ENCODE measurements at regions not wholly inside any gene's neighbourhood (a gene's known extent, or its start where the extent isn't known, plus 50 kb on each side); places are given as distances from the start of the nearest gene placed in this dataset.

DNA sequence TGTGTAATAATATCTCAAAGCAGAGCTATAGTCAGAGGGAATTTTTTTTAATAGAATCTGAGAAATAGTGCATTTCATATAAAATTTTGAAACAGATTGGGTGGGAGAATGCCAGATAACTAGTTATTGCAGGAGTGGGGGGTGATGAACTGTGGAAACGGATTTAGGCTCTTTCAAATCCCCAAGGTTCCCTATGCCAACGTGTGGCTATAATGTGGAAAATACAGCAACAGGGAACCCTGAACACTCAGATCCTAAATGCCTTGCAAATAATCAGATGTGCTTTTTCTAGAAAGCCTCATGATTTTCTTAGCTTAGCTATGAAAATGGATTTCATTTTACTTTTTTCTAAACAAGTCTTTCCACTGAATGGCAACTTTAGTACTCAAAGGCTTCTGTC, 180.5 kb upstream of the DMAC1 start:
- DNase-seq: no peak

DNA sequence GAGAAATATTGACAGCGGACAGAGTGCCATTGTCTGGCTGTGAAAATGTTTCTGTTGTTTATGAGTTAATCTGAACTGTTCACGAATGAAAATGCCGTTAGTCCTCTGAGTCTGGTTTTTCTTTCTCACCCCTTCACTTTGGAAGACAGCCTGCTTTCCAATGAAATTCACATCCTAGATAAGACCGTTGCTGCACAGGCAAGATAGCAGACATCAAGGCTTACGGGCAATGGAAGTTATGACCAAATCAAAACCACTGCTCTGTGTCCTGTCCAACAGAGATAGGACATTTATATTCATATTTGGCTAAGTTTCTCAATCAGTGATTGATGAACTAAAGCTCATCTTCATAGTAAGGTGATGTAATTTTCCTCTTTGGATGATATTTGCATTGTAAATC, 180.0 kb upstream of the DMAC1 start:
- DNase-seq: no peak

DNA sequence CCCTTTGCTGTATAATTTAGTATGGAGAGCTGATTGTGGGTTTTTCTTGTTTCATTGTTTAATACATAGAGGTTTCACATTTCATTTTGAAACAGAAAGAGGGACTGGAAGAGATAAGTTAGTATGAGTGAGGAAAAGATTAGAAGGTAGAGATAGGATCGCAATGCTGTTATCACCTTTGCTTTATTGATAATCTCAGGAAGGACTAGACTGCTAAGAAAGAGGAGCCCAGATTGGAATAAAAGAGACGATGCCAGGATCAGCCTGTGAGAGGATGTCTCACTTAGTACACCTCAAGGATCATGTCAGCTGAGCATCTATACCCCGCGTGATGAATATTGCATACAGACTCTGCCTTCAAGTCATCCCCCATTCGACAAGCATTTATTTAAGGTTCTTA, 178.0 kb upstream of the DMAC1 start:
- DNase-seq: no peak

DNA sequence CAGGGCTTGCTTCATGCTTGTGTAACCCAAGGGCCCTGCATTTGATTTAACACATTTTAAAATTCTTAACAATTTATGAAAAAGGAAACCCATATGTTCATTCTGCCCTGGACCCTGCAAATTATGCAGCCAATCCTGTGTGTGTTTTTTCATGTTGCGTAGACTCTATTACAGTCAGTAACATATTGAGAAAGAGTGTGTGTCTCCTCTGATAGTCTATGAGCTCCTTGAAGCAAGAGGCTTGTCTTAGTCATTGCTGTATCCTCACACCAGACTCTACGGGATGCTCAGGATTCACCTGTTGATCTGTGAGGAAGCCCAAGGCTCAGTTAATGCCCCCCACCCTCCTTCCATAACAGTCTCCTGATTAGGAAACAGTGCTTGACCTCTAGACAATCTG, 177.3 kb upstream of the DMAC1 start:
- DNase-seq: no peak

DNA sequence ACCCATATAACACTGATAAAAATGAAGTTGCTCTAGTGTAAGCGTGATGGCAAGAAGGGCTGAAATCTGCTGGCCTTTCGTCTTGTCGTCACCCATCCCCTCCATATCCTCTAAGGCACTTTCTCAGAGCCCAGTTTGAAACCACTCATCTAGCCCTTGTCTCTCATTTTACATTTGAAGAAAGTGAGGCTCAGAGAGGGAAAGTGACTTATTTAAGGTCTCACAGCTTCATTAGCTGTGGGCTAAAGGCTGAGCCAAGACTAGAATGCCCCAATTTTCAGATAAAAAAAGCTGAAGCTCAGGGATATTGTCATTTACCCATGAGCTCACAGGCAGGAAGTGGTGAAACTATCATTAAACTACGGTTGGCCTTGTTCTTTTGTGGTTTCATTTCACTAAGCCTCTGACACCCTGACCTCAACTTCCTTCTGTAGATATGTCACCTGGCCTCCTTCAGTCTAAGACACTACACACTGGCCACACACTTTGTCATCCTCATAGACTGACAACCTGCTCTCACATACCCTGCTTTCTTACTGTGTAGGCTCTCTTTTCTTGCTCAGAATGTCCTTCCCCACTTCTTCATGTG, 176.7 kb upstream of the DMAC1 start:
- DNase-seq: peak; percentile 76 to 89

DNA sequence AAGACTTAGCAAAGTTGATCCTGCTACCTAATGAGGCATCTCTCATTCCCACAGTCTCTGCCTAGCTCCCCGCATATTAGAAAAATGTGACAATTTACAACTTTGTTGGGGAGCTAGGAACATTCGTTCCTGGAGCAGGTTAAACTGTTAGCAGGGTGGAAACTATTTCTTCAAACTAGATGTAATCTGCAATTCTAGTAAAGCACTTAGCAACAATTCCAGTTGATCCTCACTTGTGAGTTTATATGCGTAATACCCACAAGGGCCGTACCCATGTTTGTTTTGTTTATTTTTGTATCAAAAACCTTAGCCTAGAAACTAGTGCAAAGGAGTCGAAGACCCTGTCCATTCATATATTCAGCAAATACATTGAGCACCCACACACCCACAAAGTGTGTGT, 175.8 kb upstream of the DMAC1 start:
- no peak for DNase-seq

DNA sequence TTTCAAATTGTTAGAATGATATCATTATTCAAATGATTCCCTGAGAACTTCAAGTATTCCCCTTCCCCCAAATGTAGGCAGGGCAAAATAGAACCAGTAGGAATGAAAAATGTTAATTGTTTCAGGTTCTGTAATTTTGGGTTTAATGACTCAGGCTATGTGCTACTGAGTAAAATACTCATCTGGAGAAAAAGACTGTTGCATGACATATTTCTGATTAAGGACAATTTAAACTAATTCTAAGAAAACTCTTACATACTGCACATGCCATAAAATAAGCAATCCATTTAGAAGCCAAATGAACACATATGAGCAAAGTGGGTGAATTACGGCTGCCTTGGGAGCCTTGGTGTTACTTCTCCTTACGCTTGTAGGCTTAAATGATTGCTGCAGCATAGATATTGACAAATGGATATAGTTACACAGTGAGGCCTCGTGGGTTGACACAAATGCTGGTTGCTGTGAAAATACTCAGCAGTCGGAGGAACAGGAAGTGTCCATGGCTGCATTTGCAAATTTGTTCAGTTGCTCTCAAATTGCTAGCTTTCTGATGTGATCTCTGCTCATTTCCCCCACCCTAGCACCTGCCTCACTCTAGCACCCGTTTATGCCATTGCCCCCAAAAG, 174.9 kb upstream of the DMAC1 start:
- peak; percentile 21 to 42 for DNase-seq

DNA sequence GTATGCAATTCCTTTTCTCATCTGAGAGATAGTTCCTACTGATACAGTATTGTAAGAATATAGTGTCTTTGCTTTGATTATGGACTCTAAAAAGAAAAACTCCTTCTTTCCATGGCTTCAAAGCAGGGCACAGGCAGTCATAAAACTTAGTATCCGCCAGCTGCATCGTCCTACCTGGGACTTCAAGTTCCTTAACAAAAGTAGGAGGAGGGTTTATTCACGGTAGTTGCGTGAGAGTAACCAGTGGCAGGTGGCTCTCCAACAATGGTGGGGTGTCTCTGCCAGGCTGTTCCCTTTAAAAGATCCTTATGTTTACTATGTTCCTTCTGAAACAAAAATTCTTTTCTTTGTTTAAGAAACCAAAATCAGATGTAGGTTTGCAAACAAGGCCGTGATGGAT, 173.5 kb upstream of the DMAC1 start:
- DNase-seq: no peak

DNA sequence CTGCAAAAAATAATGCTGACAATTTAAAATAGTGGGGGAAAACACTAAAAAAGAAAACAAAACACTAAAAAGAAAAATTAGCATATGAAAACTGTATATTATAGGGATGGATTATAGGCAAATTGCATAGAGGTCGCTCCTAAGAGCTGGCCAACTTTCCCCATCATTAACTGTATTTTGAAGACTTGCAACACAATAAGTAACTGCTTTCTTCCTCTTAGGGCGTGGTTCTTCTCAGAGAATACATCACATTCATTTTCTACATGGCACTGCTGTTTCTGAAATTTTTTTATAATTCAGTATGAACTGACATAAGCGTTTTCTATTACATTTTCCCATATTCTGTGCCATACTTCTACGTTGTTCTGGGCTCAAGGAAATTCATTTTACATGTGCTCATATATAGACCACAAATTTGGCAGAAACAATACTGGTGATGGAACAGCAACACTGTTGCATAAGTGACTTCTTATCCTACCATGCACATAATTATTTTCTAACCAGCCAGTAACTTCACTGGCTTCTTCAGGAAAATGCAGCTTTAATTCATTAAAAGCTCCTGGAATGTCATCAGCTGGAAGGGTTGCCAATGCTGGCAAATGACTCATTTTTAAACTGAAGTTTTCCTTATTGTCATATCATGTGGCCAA, 171.2 kb upstream of the DMAC1 start:
- no peak for DNase-seq

DNA sequence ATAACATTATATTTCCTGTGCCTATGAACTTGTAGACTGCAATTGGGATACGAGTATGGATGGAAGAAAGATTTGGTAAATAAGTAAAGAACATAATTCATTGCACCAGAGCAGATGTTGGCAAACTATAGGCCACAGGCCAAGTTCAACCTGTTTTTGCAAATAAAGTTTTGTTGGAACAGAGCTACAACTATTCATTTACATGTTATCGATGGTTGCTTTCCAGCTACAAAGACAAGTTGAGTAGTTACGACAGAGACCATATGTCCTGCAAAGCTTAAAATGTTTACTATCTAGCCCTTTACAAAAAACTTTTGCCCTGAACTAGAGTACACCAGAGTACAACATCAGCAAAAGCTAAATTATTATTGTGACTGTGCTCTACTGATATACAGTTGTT, 169.1 kb upstream of the DMAC1 start:
- no peak for DNase-seq

DNA sequence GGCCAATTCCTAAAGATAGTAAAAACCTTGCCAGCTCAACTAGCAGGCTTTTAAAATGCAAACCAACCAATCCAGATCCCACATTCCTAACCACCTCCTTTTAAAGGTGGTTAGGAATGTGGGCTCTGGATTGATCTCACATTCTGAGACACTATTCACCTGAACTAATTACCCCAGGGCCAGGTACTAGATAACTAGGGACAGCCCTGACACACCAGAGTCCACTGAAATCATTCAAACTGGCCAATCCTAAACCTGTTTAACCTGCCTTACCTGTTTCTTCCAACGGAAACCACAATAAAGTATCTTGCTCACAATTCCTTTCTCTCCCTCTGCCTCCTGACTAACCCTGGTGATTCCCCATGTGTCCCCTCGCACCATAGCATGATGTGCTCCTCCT, 168.3 kb upstream of the DMAC1 start:
- DNase-seq: no peak

DNA sequence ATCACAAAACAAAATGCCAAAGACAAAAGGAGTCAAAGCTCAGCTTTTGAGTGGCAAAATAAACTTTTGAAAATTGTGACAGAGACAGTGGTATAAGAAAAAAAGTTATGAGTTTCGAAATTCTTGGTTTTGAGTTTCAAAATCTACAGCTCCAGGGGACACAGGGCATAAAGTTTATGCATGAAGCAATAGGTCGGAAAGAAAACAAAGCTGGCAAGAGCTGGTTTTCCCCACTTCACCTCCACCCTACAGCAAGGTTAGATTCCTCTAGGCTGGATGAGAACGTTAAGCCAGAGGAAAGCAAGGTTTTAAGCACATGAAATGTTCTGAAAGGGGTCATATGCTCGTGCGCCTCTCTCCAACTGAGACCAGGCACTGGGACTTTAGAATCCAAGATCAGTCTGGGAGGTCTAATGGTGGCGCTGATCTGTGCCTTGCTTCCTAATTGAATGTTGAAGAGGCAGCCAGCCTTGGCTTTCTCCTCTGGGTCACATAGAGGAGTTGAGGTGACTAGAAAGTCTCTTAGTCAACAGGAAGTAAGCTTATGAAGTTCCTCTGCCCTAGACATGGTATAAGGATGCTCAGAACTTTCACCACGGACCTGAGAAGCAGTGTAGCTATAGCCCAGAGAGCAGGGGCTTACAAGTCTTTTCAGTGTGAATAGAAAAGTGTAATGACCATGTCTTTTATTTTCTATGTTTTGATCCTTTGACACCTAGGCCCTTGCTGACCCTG, 167.7 kb upstream of the DMAC1 start:
- no peak for DNase-seq

DNA sequence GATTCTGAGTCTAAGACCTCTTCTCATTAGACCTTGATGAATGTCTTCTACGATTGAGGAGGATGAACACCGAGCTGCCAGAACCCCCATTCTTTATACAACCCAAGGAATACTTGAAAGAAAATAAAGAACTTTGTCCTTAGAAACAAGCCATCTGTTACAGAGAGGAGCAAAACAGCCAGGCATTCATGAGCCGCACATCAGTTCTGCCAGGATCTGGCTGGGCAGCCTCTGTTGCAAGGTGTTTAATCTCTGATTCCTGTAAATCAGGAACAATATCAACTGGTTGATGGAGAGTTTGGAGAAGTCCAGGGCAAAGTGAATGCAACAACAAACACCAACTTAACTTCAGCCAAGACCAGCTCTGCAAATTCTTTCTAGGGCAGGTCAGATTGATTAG, 165.5 kb upstream of the DMAC1 start:
- no peak for DNase-seq

DNA sequence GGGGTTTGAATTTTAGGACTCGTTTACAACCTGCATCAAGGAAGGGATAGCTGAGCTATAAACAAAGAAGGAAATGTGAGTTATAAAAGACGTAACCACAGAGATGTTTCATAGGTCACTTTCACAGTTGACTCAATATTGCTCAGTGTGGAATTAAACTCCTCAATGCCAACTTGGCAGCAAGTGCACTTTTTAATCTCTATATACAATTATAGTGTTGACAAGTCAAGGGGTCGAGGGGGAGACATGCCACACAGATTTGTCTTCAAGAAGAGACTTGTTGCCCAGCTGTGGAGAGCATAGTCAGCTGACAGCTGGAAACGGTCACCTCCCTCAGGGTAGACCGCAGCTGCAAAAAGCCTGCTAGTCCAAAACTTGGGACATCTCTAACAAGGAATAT, 163.4 kb upstream of the DMAC1 start:
- DNase-seq: no peak

DNA sequence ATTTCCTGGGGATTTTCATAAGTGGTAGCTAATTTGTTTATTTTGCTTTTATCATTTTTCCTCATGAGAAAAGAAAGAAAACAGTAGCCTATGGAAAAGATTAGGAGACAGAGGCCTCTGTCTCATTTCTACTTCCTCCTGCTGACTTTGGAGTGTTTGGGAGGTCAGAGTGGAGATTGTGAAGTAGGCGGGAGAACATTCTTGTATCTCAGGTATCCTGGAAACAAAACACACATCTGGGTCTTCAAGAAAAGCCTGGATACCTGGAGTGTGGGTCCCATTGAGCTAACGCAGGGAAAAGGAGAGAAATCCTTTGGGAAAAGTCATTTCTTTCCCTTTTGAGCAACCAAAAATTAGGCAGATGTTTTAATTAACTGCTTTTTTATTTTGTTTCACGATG, 161.5 kb upstream of the DMAC1 start:
- DNase-seq: no peak

DNA sequence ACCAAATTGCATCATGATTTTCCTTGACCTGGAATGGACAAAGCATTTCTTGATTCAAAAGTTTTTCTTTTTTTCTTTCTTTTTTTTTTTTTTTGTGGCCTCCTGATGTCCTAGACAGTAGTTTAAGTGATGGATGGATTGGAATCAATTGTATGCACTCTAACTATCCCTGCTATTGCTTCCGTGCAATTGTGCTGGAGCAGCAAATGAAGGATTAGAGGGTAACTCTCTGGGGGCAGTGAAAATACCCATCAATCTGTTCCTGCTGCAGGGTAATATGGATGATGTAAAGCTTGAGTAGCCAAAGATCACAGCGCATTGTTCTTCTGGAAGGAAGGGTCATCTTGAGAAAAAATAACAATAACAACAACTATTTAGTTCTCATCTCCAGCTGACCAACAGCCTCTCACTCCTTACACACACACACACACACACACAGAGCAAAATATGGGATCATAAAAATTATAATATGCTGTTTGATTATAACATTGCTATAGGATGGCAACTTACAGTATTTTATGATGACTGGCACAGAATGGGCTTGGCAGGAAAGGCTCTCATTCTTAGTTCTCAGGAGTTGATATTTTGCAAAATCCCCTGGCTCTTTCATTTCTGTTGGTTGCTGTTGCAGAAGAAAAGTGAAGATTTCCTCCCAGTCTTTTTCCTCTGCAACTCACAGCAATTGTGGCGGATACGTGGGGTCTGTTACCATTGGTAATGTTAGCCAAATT, 160.9 kb upstream of the DMAC1 start:
- DNase-seq: no peak

DNA sequence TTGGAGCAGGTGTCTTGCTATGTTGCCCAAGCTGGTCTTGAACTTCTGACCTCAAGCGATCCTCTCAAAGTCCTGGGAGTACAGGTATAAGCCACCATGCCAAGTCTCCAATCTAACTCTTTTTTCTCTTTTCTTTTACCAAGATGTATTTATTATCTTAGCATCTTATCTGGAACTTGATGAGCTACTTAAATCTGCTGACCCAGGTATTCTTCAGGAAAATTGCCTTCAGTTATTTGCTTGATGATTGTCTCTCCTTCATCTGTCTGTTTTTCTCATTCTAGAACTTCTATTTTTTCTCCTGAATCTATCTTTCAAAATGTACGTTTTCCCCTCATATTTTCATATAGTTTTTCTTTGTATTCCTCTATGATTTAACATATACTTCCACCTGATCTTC, 158.2 kb upstream of the DMAC1 start:
- no peak for DNase-seq

DNA sequence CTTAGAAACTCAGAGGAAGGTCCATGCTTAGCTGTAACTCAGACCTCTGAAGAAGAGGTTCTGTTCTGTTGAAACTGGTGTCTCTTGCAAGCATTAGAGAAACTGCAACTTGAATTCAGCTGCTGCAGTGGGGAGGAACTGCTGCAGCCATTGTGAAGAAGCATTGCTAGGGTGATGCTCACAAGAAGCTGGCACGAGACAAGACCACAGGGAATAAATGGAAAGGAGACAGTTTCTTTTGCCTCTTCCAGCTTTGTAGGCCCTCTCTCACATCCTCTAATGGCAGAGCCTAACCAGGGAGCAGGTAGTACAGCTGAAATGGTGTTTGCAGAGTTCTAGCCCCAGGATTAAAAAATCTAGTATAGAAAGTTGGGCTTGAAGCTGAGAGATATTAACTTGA, 148.0 kb upstream of the DMAC1 start:
- DNase-seq: no peak

DNA sequence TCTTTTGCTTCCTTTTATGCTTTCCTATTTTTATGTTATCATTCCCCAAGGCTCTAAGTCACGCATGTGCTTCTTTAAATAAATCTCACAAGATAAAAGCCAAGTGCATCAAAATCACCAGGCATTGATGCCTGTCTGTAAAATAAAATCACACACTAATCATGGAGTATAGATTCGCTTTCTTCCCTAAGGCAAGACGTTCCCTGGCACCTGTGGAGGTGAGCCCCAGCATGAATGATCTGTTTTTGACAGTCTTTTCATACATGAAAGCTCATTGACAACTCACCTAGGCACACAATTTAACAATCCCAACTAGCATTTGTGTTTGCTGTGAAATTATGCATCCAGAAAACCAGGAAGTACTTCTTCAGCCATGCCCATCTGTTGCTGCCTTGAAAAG, 146.9 kb upstream of the DMAC1 start:
- DNase-seq: no peak

DNA sequence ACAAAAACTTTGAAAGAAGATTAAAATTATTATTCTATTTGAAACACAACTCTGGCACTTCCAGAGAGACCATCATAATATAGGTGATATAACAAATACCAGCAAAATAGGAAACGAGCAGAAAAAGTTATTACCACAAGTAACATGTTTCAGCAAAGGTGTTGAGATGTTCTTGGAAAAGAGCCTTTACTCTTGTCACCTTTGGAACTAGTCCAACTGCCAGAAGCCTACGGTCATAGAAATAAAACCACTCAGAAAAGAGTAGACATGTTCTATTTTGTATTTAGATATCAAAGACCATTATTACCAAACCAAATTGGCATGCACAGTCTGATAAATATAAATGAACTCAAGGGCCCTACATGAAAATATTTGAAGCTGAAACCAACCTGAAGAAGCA, 145.0 kb upstream of the DMAC1 start:
- peak in 1 of 2 donors; percentile 8 for DNase-seq

DNA sequence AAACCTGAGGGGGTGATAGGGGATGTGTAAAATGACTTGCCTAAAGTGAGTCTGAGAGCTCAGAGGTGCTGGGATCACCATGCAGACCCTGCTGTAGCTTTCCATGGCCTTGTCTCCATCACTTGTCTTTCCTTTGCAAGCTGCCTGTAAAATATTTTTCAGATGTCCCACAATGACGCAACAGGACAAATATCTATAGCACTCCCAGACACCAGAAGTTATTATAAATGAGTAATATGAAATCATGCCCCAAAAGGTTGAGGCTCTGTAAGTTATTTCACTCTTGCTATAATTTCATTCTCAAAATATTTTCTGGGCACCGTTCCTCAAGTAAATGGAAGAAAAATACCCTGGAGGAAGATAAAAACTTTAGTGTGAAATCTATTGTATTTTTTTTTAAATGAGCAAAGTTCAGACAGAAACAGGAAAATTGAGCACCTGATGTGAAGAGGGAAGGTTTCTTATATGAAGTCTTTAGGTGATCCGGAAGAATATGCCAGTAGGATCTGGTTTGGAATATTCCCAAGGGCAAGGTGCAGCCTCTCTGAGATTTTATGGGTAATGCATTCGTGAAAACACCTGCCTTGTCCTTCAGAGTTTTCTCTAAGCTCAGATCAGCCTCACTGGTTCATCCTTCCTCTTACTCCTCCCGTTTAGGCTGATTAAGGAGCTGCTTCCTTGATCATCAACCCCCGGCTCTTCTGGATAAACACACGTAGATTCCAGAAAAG, 138.3 kb upstream of the DMAC1 start:
- no peak for DNase-seq

DNA sequence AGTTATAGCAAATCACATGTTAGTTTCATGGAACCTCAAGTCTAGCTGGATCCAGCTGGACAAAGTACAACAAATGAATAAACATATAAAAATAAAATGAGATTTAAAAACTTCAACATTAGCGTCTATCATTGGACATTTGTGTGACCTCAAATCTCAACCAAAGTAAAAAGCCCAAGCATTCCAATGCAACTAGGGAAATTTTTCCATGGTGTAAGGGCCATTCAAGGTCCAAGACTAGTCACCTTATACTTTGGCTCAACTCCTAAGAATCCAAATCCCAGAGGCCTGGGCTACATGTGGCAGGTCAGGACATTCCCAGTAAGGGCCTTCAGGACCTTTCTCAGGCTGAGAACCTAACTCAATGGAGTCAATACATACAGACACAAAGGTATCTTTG, 137.4 kb upstream of the DMAC1 start:
- no peak for DNase-seq

DNA sequence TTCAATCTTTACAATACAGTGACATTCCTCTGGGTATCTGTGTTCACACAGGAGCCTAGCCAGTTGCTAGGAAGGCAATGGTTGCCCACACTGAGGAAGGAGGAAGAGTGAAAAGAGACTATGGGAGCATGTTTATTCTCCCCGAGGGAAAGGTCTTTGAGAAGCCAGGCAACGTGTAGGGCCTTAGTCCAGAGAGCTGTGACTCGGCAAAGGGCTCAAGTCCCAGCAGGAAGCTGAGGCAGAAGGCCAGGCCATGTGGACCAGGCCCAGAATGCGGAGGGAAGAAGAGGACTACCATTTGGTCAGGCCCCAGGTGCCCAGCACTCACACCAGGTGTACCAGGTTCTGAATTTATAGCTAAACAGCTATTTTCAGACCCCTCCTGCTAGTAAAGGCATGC, 136.6 kb upstream of the DMAC1 start:
- DNase-seq: no peak

Data from CD4-positive, alpha-beta T cell treated with Interleukin-4 for 1 hour (primary cell).